Activated naive CD8-positive, alpha-beta T cell treated with anti-CD3 and anti-CD28 coated beads, Interleukin-2, amount 50 U/mL, for 24 hours (primary cell): ENCODE measurements at regions not wholly inside any gene's neighbourhood (a gene's known extent, or its start where the extent isn't known, plus 50 kb on each side); places are given as distances from the start of the nearest gene placed in this dataset.

Source experiments
- ATAC-seq: fragments of 150-1000 bp; cut with Tn5 transposase; one replicate; pipeline ENCODE4 v1.10.0; 2021
- DNase-seq: peaks from one replicate; pipeline ENCODE4 v3.0.0; 2021
- H3K27ac Mint-ChIP-seq: one replicate; pipeline ENCODE4 v1.8.0; 2021; ENCODE audit warnings: mild to moderate bottlenecking, mixed read lengths
- H3K27me3 Mint-ChIP-seq: one replicate; pipeline ENCODE4 v1.8.0; 2021; ENCODE audit warnings: mixed read lengths
- H3K36me3 Mint-ChIP-seq: one replicate; pipeline ENCODE4 v1.8.0; 2021; ENCODE audit warnings: low read depth, mixed read lengths
- H3K4me1 Mint-ChIP-seq: one replicate; pipeline ENCODE4 v1.8.0; 2021; ENCODE audit warnings: mixed read lengths
- H3K4me3 Mint-ChIP-seq: one replicate; pipeline ENCODE4 v1.8.0; 2021; ENCODE audit warnings: mild to moderate bottlenecking, moderate library complexity, mixed read lengths
- H3K9me3 Mint-ChIP-seq: one replicate; pipeline ENCODE4 v1.8.0; 2021; ENCODE audit warnings: mixed read lengths

DNA sequence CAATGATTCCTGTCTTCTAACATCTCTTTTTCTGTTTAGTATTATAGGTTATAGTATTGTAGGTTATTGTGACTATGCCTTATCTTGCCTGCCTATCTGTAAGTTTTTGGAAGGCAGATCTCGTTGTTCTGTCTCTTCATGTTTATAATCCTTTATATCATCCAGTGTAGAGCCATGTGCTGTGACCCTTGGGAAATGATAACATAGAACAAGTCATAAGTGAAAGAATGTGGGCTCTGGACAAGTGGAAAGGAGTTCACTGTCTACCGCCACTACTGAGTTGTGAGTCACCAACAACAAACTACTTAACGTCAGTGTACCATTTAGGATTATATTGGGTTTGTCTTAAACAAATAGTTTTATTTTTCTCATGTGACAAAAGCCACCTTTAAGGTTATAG lies 139.3 kb downstream of the LYPLAL1 start:
- no peak overlapping the region for H3K4me3 Mint-ChIP-seq
- DNase-seq = no peak
- H3K4me1 Mint-ChIP-seq = no peaks in the 10 kb centered on the region
- H3K36me3 Mint-ChIP-seq = peaks cover 8% of the 10 kb centered on the region
- ATAC-seq = no peak
- no peaks in the 10 kb centered on the region for H3K27me3 Mint-ChIP-seq
- no peak overlapping the region for H3K27ac Mint-ChIP-seq
- peaks cover 21% of the 10 kb centered on the region for H3K9me3 Mint-ChIP-seq

DNA sequence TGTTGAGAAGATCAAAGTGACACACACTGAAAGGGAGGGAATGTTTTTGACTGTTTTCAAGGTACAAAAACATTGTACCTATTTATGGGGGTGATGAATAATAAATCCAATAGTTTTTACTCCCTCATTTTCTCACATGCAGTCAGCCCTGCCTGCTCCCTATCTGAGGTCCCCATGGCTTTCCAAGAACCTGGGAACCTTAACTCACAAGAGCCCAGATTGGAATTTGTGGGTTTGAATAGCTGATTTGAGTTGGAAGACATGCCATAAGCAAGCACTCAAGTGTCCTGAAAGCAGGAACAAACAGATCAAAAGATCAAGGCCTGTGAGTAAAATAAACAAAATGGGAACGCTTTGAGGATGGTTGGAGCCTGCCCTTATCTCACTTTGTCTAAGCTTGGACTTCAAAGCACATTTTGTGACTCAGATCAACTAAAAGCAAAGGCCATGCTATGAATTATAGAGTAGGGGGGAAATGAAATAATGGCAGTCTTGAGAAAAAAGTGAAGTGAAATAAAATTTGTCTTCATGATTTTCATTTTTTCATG lies 136.6 kb downstream of the LYPLAL1 start:
- peaks cover 10% of the 10 kb centered on the region for H3K9me3 Mint-ChIP-seq
- H3K27me3 Mint-ChIP-seq = no peaks in the 10 kb centered on the region
- H3K27ac Mint-ChIP-seq = no peak overlapping the region
- H3K4me1 Mint-ChIP-seq = no peaks in the 10 kb centered on the region
- no peak for DNase-seq
- ATAC-seq = no peak
- H3K36me3 Mint-ChIP-seq = peaks cover 2% of the 10 kb centered on the region
- no peak overlapping the region for H3K4me3 Mint-ChIP-seq

DNA sequence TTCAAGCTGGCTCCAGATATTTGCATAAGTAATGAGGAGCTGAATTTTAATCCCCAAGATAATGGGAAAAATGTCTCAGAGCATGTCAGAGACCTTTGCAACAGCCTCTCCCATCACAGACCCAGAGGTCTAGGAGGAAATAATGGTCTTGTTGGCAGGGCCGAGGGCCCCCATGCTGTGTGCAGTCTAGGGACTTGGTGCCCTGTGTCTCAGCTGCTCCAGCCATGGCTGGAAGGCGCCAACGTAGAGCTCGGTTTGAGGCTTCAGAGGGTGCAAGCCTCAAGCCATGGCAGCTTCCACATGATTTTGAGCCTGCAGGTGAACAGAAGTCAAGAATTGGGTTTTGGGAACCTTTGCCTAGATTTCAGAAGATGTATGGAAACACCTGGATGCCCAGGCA lies 134.7 kb downstream of the LYPLAL1 start:
- Mint-ChIP-seq H3K36me3 (peaks cover 2% of the 10 kb centered on the region), H3K27ac (no peak overlapping the region), H3K27me3 (no peaks in the 10 kb centered on the region), H3K4me1 (no peaks in the 10 kb centered on the region), H3K9me3 (peaks cover 10% of the 10 kb centered on the region), H3K4me3 (no peak overlapping the region)
- ATAC-seq (no peak), DNase-seq (no peak)

DNA sequence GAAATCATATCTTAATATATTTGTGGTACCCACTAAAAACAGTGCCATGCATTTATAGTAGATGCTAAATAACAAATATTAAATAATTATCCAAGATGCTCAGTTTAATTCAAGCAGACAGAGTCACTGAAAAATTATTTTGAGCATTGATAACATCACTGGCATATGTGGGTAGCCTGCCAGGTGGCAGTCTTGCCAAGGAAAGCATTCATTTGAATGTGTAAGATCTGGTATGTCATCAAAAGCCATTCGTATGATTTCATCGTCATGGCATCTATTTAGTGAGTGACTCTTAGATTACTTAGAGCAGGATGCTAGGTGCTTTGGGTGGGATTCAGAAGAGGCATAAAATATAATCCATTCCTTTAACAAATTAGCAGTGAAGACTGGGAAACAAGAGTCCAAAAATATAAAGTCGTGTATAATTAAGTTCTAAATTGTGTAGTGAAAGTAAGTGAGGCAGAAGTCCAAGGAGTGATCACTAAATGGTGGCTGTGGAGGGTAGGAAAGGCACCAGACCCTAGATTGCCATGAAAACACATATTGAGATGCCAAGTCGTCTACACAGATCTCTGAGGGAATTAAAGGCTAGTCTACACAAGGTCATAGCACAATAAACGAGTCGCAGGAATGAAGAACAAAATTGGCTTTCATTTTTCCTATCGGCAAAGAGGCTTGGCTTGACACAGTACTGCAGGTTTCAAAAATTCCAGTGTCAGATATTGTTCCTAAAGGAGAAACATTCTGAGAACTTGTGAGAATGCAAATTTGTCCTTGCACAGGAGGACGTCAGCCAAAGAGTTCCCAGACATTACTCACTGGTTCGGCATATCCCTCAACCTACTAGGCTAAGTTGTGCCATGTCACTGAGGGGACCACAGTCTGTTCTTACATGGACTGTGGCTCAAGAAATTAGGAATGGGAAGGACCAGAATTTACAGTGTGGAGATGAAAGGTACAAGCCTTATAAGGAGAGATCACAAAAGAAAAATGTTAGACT lies 130.8 kb downstream of the LYPLAL1 start:
- Mint-ChIP-seq H3K36me3 (peaks cover 2% of the 10 kb centered on the region), H3K4me3 (no peak overlapping the region), H3K9me3 (peaks cover 5% of the 10 kb centered on the region), H3K27ac (no peak overlapping the region), H3K4me1 (no peaks in the 10 kb centered on the region), H3K27me3 (no peaks in the 10 kb centered on the region)
- ATAC-seq (no peak), DNase-seq (no peak)

DNA sequence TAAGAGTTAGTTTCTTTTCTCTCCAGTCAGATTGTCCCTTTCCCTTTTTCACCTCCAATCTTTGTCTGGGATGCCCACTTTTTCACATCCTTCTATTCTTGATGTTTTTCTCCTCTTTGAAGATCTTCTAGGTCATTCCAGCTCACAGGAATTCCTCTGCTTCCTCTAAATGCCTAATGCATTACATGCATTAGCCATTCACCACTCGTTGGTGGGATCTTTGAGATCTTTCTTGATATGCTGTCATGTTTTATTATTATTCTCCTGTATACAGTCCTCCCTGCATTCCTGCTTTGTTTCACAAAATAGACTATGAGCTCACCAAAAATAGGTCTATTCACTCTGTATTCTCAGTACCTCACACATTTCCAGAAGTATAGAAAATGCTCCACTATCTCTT lies 129.0 kb downstream of the LYPLAL1 start:
- Mint-ChIP-seq H3K4me3 (no peak overlapping the region), H3K36me3 (peaks cover 1% of the 10 kb centered on the region), H3K27ac (no peak overlapping the region), H3K4me1 (no peaks in the 10 kb centered on the region), H3K27me3 (no peaks in the 10 kb centered on the region), H3K9me3 (peaks cover 4% of the 10 kb centered on the region)
- no peak for DNase-seq
- no peak for ATAC-seq

DNA sequence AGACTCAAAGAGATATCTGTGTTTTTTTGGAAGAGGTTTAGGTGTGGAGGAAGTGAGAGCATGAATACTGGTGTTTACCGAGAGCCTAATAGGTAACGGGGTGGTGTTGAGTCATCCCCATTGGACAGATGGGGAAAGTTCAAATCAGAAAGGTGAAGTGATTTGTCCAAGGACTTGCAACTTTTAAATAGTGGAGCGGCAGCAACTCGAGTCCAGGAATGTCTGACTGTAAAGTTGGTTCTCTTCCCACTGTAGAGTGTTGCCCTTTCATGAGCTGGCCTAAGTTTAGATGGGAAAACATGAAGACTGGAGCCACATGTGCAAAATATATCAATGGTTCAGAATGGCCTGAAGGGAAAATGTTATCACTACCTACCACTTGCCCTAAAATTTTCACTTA lies 125.7 kb downstream of the LYPLAL1 start:
- Mint-ChIP-seq H3K36me3 (peaks cover 1% of the 10 kb centered on the region), H3K4me1 (no peaks in the 10 kb centered on the region), H3K4me3 (no peak overlapping the region), H3K9me3 (no peaks in the 10 kb centered on the region), H3K27ac (no peak overlapping the region), H3K27me3 (no peaks in the 10 kb centered on the region)
- ATAC-seq (no peak), DNase-seq (no peak)

DNA sequence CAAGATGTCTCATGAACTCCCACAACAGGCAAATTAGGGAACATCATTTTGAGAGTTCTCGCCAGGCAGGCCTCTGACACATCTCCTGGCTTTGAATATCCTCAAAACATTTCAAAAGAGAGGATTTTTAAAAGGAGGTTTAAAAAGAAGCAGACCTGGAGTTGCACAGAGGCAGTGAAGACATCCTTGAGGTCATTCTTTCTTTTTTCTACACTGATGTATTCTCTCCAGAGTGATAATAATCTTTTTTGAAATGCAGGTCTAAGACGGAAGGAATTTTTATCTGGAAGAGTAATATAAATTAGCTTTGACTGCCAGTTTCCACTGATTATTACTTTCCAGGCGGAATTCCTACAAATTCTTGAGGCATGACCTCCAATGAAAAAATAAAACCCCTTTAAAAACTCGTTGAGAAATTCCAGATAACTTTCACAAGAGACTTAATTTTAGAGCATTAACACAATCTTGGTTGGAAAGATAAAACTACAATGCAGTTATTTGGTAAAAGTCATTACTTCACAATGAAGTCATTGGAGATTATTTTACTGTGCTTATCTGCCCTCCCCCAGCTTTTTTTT lies 125.0 kb downstream of the LYPLAL1 start:
- Mint-ChIP-seq H3K4me1 (no peaks in the 10 kb centered on the region), H3K9me3 (no peaks in the 10 kb centered on the region), H3K36me3 (peaks cover 1% of the 10 kb centered on the region), H3K27ac (no peak overlapping the region), H3K4me3 (no peak overlapping the region), H3K27me3 (no peaks in the 10 kb centered on the region)
- DNase-seq (no peak), ATAC-seq (no peak)

DNA sequence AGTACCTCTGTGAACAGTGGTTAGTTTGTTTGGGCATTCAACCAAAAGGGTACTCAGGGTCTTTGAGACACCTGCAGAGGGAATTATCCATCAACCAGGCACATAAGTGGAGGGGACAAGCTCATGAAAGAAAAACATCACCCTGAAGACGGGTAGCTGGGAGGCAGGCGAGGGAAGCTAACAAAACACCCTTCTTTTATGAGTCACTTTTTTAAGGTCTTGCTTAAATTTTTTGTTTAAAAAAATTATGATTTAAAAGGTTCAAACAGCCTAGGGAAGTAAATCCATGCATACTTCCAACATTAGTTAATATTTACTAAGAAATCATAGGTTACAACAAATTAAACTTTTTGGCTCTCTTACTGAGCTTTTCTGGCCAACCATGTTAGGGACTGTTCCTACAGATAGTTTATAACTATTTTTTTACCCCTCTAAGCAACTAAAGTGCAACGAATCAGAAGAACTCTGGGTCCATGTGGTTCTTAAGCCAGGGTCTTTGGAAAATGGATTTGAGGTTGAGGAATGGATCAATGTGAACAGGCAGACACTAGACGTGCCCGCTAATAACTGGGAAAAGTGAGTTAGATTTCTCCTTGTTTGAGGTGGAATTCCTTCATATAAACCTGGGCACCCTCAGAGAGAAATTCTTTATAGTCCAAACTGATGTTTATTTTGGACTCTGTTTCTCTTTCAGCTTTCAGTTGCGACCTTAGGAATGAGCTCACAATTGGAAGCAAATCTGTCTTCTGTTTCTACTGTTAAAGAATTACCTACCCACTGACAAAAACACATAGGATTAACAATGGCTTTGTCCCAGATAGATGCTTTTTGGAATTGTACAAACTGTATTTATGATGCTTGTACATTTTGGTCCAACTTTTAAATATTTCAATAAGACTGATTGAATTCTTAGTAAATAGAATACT lies 123.0 kb downstream of the LYPLAL1 start:
- Mint-ChIP-seq H3K9me3 (no peaks in the 10 kb centered on the region), H3K4me3 (no peak overlapping the region), H3K4me1 (no peaks in the 10 kb centered on the region), H3K27ac (no peak overlapping the region), H3K36me3 (peaks cover 1% of the 10 kb centered on the region), H3K27me3 (no peaks in the 10 kb centered on the region)
- DNase-seq (no peak), ATAC-seq (no peak)

DNA sequence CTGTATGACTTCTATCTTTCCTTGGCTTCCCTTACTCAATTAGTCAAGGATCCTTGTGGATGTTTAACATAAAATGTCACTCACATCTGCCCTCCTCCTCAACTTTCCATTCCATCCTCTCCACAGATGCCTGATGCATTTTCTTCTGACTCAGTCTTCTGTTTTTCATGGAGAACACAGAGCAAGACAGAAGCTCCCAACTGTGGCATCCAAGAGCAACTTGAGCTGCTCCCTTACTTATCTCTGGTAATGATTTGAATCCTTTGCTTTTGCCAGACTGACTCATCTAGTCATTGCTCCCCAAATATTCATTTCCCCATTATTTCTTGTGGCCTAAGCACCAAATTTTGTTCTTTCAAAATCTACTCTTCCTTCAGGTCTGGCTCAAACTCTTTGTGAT lies 120.6 kb downstream of the LYPLAL1 start:
- Mint-ChIP-seq H3K27me3 (no peaks in the 10 kb centered on the region), H3K4me3 (no peak overlapping the region), H3K27ac (no peak overlapping the region), H3K9me3 (no peaks in the 10 kb centered on the region), H3K4me1 (no peaks in the 10 kb centered on the region), H3K36me3 (no peaks in the 10 kb centered on the region)
- no peak for ATAC-seq
- no peak for DNase-seq

DNA sequence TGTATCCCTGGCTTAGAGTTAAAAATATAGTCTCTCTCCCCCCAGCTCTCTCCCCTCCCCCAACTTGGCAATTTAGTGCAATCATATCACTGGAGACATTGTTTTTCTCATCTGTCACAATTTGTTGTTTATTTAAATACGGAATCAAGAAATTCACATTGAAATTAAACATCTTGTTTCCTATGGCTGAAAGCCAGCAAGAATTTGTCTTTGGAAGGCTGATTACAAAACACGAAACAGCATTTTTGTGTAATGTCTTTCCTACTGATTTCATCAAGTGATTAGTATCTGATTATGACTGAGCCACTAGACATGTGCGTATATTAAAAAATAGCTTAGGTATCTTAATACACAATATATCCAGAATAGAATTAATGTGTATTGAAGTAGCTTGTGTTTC lies 119.7 kb downstream of the LYPLAL1 start:
- no peak for ATAC-seq
- DNase-seq = no peak
- H3K36me3 Mint-ChIP-seq = no peaks in the 10 kb centered on the region
- no peaks in the 10 kb centered on the region for H3K27me3 Mint-ChIP-seq
- H3K4me3 Mint-ChIP-seq = no peak overlapping the region
- no peak overlapping the region for H3K27ac Mint-ChIP-seq
- no peaks in the 10 kb centered on the region for H3K9me3 Mint-ChIP-seq
- H3K4me1 Mint-ChIP-seq = no peaks in the 10 kb centered on the region

DNA sequence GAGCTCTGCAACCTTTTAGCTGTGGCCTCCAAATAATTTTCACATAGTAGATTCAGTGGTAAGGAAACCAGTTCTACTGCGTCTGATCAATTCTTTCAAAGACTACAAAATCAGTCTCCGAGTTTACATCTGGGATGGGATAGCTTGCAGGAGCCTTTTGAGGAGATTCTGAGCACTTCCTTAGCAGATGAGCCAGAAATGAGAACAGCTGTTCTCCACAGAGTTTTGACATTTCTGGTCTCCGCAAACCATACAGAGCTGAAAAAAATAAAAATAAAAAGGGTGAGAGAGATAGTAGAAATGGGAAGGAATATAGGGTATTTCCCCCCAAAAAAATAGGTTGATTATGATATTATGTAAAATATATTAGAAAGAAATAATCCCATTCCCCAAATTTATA lies 119.3 kb downstream of the LYPLAL1 start:
- no peak for DNase-seq
- H3K27ac Mint-ChIP-seq = no peak overlapping the region
- H3K36me3 Mint-ChIP-seq = no peaks in the 10 kb centered on the region
- no peak overlapping the region for H3K4me3 Mint-ChIP-seq
- ATAC-seq = no peak
- H3K9me3 Mint-ChIP-seq = no peaks in the 10 kb centered on the region
- H3K4me1 Mint-ChIP-seq = no peaks in the 10 kb centered on the region
- H3K27me3 Mint-ChIP-seq = no peaks in the 10 kb centered on the region

DNA sequence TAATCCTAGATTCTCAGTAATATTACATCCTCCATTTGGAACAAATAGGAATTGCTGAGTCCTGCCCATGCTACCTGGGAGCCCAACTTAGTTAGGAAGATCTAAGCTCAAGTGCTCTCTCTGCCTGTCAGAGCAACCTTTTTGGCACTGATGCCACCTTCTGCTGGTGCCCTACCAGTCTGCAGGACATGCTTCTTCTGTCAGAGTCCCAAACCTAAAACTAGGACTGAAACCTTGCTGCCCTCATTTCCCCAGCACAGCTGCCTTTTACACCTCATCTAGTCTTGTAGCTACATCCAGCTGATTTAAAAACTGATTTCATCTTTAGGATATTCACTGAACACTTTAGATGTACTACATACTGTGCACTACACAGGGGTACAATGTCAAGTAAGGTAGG lies 118.7 kb downstream of the LYPLAL1 start:
- no peak overlapping the region for H3K4me3 Mint-ChIP-seq
- DNase-seq (no peak), ATAC-seq (no peak)
- H3K36me3 Mint-ChIP-seq = no peaks in the 10 kb centered on the region
- H3K9me3 Mint-ChIP-seq = no peaks in the 10 kb centered on the region
- H3K27me3 Mint-ChIP-seq = no peaks in the 10 kb centered on the region
- H3K27ac Mint-ChIP-seq = no peak overlapping the region
- H3K4me1 Mint-ChIP-seq = no peaks in the 10 kb centered on the region

DNA sequence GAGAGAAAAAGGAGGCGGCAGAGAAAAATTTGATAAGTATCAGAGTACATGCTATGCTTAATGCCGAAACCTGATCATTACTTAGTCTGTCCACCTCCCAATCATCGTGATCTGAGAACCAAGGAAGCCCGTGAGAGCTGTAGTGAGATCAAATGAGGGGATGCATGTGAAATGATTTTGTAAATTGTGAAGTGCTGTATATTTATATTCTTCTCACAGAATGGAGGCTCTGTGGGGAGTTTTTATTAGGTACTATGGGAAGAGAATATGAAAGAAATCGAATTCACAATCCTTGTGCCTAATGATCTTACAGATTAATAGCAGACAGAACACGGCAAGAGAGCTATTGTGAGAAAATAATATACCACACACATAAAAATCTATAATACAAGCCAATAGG lies 115.5 kb downstream of the LYPLAL1 start:
- Mint-ChIP-seq H3K4me3 (no peak overlapping the region), H3K27ac (no peak overlapping the region), H3K36me3 (no peaks in the 10 kb centered on the region), H3K27me3 (no peaks in the 10 kb centered on the region), H3K4me1 (no peaks in the 10 kb centered on the region), H3K9me3 (no peaks in the 10 kb centered on the region)
- ATAC-seq = no peak
- no peak for DNase-seq

DNA sequence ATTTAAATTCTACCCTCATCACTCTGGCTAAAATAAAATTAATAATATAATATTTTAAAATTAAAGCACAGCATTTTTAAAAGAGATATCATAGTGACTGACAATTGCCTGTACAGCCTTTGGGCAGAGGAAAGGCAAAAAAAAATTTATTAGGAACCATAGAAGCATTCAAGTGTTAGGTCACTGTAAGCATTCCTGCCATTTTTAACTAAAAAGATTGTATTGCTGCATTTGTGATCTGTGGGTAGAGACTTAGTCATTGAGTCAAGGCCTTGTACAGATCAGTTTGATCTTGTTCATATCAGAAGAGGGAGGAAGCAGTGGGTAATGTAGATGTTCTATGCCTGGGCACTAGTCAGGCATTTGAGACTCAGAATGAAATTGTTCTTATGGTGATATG lies 109.9 kb downstream of the LYPLAL1 start:
- Mint-ChIP-seq H3K27ac (no peak overlapping the region), H3K4me1 (no peaks in the 10 kb centered on the region), H3K4me3 (no peak overlapping the region), H3K27me3 (no peaks in the 10 kb centered on the region), H3K36me3 (no peaks in the 10 kb centered on the region), H3K9me3 (no peaks in the 10 kb centered on the region)
- DNase-seq (no peak), ATAC-seq (no peak)
